A549 (cell line): ENCODE measurements at regions not wholly inside any gene's neighbourhood (a gene's known extent, or its start where the extent isn't known, plus 50 kb on each side); places are given as distances from the start of the nearest gene placed in this dataset.

Experiments used
- ATAC-seq, 2 experiments: fragments of 200-7000 bp in 1 of 2; fragments of >200 bp in 1 of 2; cut with Nextera tagmentation in 1 of 2; cut with Tn5 transposase in 1 of 2; 3 replicates each; pipeline versions ENCODE4 v1.8.0 to v1.9.1; 2018 to 2020; ENCODE audit warnings: mild to moderate bottlenecking in 1 of 2, moderate library complexity in 1 of 2
- CTCF ChIA-PET: fragments of 300-600 bp; sonication (Branson Sonifier 250); formaldehyde crosslinking; extraction: SDS; loops from one replicate; lab custom pipeline; 2021; ENCODE audit warnings: antibody characterized with exemption, inconsistent platforms; lab: Yijun Ruan, JAX
- POLR2A ChIA-PET: fragments of 350-600 bp; formaldehyde crosslinking; extraction: SDS; loops from one replicate; lab custom pipeline; 2021; ENCODE audit warnings: antibody characterized with exemption, inconsistent platforms; lab: Yijun Ruan, JAX
- DNase-seq, 2 experiments: peaks; one replicate each; pipeline versions ENCODE4 v3.0.0 to v3.0.0-alpha.2; 2011 to 2016; ENCODE audit warnings: low read depth in 1 of 2, low spot score in 1 of 2
- FAIRE-seq: peaks from 2 replicates; lab custom pipeline; 2011; peaks lifted over from hg19 to GRCh38; lab: Jason Lieb, UNC
- H3K27ac ChIP-seq, 2 experiments: fragments of >200 bp; sonication (Bioruptor Twin); formaldehyde crosslinking; 3 replicates each; pipeline ENCODE4 v1.5.1; 2016 to 2017
- H3K4me1 ChIP-seq: fragments of >200 bp; sonication (Bioruptor Twin); formaldehyde crosslinking; 3 replicates; pipeline ENCODE4 v1.6.1; 2016
- H3K4me2 ChIP-seq: fragments of >200 bp; sonication (Bioruptor Twin); formaldehyde crosslinking; 3 replicates; pipeline ENCODE4 v1.6.1; 2016
- H3K4me3 ChIP-seq: fragments of >200 bp; sonication (Bioruptor Twin); formaldehyde crosslinking; 3 replicates; pipeline ENCODE4 v1.5.1; 2016
- H3K9me3 ChIP-seq: fragments of >200 bp; sonication (Bioruptor Twin); formaldehyde crosslinking; 3 replicates; pipeline ENCODE4 v1.6.1; 2016
- BCL3 ChIP-seq: fragments of >200 bp; sonication (Bioruptor Twin); formaldehyde crosslinking; IDR thresholded peaks from 3 replicates; pipeline ENCODE4 v1.6.1; 2016
- BHLHE40 ChIP-seq: IDR thresholded peaks from 2 replicates; pipeline ENCODE4 v1.6.1; 2012; ENCODE audit warnings: low read depth, low read length, inconsistent platforms
- CBX2 ChIP-seq: fragments of 200-600 bp; sonication (generic); IDR thresholded peaks from 2 replicates; pipeline ENCODE4 v1.6.1; 2016; ENCODE audit warnings: low read depth, mild to moderate bottlenecking, borderline replicate concordance
- CEBPB ChIP-seq, 2 experiments: fragments of >200 bp in 1 of 2; sonication (Bioruptor Twin) in 1 of 2; formaldehyde crosslinking in 1 of 2; IDR thresholded peaks; 2 replicates each; pipeline ENCODE4 v1.6.1; 2012 to 2016
- CHD4 ChIP-seq: fragments of 200-600 bp; sonication (generic); IDR thresholded peaks from 2 replicates; pipeline ENCODE4 v1.6.1; 2016; ENCODE audit warnings: antibody characterized with exemption, mild to moderate bottlenecking, borderline replicate concordance
- E2F6 ChIP-seq: IDR thresholded peaks from 2 replicates; pipeline ENCODE4 v1.6.1; 2012; ENCODE audit warnings: low read depth, borderline replicate concordance
- EHMT2 ChIP-seq: fragments of 200-600 bp; sonication (generic); IDR thresholded peaks from 2 replicates; pipeline ENCODE4 v1.6.1; 2016; ENCODE audit warnings: antibody characterized with exemption, low read depth, mild to moderate bottlenecking, moderate library complexity
- ELK1 ChIP-seq: fragments of 150-350 bp; IDR thresholded peaks from 2 replicates; pipeline ENCODE4 v1.6.1; 2014; ENCODE audit warnings: low read depth, mild to moderate bottlenecking, low read length
- EP300 ChIP-seq, 2 experiments: fragments of >200 bp; sonication (Bioruptor Twin); formaldehyde crosslinking; IDR thresholded peaks; 2 replicates in 1 of 2; 3 replicates in 1 of 2; pipeline ENCODE4 v1.6.1; 2016 to 2017
- ESRRA ChIP-seq: fragments of 150-350 bp; IDR thresholded peaks from 2 replicates; pipeline ENCODE4 v1.6.1; 2014; ENCODE audit warnings: mild to moderate bottlenecking, low read length, borderline replicate concordance
- GATA3 ChIP-seq: IDR thresholded peaks from 2 replicates; pipeline ENCODE4 v1.6.1; 2012; ENCODE audit warnings: borderline replicate concordance
- HMGXB4 ChIP-seq: fragments of 250-450 bp; sonication (Bioruptor Pico); IDR thresholded peaks from 2 replicates; pipeline ENCODE4 v1.5.0; 2021; ENCODE audit warnings: mild to moderate bottlenecking, moderate library complexity, borderline replicate concordance
- HOXB5 ChIP-seq: fragments of 250-450 bp; sonication (Bioruptor Pico); IDR thresholded peaks from 2 replicates; pipeline ENCODE4 v1.5.0; 2020; ENCODE audit warnings: mild to moderate bottlenecking, moderate library complexity
- KDM1A ChIP-seq: fragments of 200-600 bp; sonication (generic); IDR thresholded peaks from 2 replicates; pipeline ENCODE4 v1.6.1; 2016; ENCODE audit warnings: low read depth, mild to moderate bottlenecking
- NPAS2 ChIP-seq: fragments of 250-450 bp; sonication (Bioruptor Pico); IDR thresholded peaks from 2 replicates; pipeline ENCODE4 v1.8.0; 2022; ENCODE audit warnings: mild to moderate bottlenecking, moderate library complexity, borderline replicate concordance
- RAD21 ChIP-seq, 2 experiments: fragments of >200 bp in 1 of 2; sonication (Bioruptor Twin) in 1 of 2; formaldehyde crosslinking in 1 of 2; IDR thresholded peaks in 1 of 2; conservative IDR thresholded peaks in 1 of 2; 2 replicates in 1 of 2; 3 replicates in 1 of 2; pipeline ENCODE4 v1.6.1; 2012 to 2018; ENCODE audit warnings: inconsistent platforms in 1 of 2
- RARB ChIP-seq: fragments of 250-450 bp; sonication (Bioruptor Pico); IDR thresholded peaks from 2 replicates; pipeline ENCODE4 v1.8.0; 2021; ENCODE audit warnings: mild to moderate bottlenecking, moderate library complexity
- SMC3 ChIP-seq: fragments of >200 bp; sonication (Bioruptor Twin); formaldehyde crosslinking; IDR thresholded peaks from 3 replicates; pipeline ENCODE4 v1.6.1; 2018; ENCODE audit warnings: inconsistent platforms
- TFCP2L1 ChIP-seq: fragments of 250-450 bp; sonication (Bioruptor Pico); IDR thresholded peaks from 2 replicates; pipeline ENCODE4 v1.5.0; 2021; ENCODE audit warnings: mild to moderate bottlenecking
- USF2 ChIP-seq: fragments of 450-650 bp; IDR thresholded peaks from 2 replicates; pipeline ENCODE4 v1.6.1; 2014; ENCODE audit warnings: antibody characterized with exemption
- WGBS: methylation state at CpG from one replicate; pipeline ENCODE4 v1.1.6; 2017; ENCODE audit errors: missing lambda C conversion rate; 5-methylcytosine and 5-hydroxymethylcytosine counted together

GRCh38 chr11:91261513-91261912 lies 963.1 kb upstream of the FAT3 start (continued):
- TF ChIP-seq ELK1 (no peak), GATA3 (no peak), RAD21 (conservative IDR thresholded peaks at IDR 0.05 in 1 of 2, IDR thresholded peaks at IDR 0.05 in 1 of 2) (no peak), E2F6 (no peak), CHD4 (no peak)

GRCh38 chr11:91258876-91259275 lies 965.7 kb upstream of the FAT3 start:
- CTCF ChIA-PET, result interaction anchor here (1.1 kb wide), 1 partner anchor 10 kb away, joined by 3 read pairs; no protein-coding TSS in a partner anchor
- 62% methylated on average over 1 of the region's 1 CpG for WGBS
- DNase-seq, result no peak
- no peak for TF ChIP-seq KDM1A
- TF ChIP-seq BHLHE40, result no peak
- TF ChIP-seq ELK1, result no peak
- no peak for TF ChIP-seq RARB (CRISPR knock-in tag)
- no peak for TF ChIP-seq RAD21 (conservative IDR thresholded peaks at IDR 0.05 in 1 of 2, IDR thresholded peaks at IDR 0.05 in 1 of 2)
- TF ChIP-seq CBX2, result no peak
- TF ChIP-seq TFCP2L1 (CRISPR knock-in tag), result no peak
- TF ChIP-seq BCL3, result no peak
- TF ChIP-seq GATA3, result no peak
- no peak for TF ChIP-seq EP300 (IDR thresholded peaks at IDR 0.05)
- no peak for TF ChIP-seq USF2
- no peak for TF ChIP-seq HOXB5
- no peak for TF ChIP-seq HMGXB4 (CRISPR knock-in tag)
- TF ChIP-seq SMC3, result no peak
- TF ChIP-seq EHMT2, result no peak
- no peak for TF ChIP-seq ESRRA
- TF ChIP-seq CEBPB (IDR thresholded peaks at IDR 0.05), result no peak
- TF ChIP-seq NPAS2 (CRISPR knock-in tag), result no peak
- peak; percentile 13 for FAIRE-seq
- Histone ChIP-seq H3K27ac (no peak overlapping the region), H3K4me3 (no peak overlapping the region), H3K4me1 (no peaks in the 10 kb centered on the region), H3K9me3 (no peaks in the 10 kb centered on the region), H3K4me2 (no peak overlapping the region)
- POLR2A ChIA-PET, result no interaction called here
- no peak for ATAC-seq
